ENCODE measurements at regions not wholly inside any gene's neighbourhood (a gene's known extent, or its start where the extent isn't known, plus 50 kb on each side); places are given as distances from the start of the nearest gene placed in this dataset.

DNA sequence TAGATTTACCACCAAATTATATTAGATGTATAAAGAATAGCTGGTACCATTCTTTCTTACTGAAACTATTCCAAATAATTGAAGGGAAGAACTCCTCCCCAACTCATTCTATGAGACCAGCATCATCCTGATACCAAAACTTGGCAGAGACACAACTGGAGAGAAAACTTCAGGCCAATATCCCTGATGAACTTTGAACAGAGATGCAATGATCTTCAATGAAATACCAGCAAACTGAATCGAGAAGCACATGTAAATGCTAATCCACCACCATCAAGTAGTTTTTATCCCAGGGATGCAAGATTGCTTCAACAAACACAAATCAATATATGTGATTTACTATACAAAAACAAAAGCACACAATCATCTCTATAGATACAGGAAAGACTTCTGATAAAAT is 329.8 kb downstream of the RDH14 start:
- TF ChIP-seq, protein P1, sequence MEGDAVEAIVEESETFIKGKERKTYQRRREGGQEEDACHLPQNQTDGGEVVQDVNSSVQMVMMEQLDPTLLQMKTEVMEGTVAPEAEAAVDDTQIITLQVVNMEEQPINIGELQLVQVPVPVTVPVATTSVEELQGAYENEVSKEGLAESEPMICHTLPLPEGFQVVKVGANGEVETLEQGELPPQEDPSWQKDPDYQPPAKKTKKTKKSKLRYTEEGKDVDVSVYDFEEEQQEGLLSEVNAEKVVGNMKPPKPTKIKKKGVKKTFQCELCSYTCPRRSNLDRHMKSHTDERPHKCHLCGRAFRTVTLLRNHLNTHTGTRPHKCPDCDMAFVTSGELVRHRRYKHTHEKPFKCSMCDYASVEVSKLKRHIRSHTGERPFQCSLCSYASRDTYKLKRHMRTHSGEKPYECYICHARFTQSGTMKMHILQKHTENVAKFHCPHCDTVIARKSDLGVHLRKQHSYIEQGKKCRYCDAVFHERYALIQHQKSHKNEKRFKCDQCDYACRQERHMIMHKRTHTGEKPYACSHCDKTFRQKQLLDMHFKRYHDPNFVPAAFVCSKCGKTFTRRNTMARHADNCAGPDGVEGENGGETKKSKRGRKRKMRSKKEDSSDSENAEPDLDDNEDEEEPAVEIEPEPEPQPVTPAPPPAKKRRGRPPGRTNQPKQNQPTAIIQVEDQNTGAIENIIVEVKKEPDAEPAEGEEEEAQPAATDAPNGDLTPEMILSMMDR (conservative IDR thresholded peaks at IDR 0.05): no peak
- TF ChIP-seq EZH2 (IDR thresholded peaks at IDR 0.05; ENCODE audit: low read depth): no peak

Measured in PC-9 (cell line).